Panc1 (cell line): ENCODE measurements at regions not wholly inside any gene's neighbourhood (a gene's known extent, or its start where the extent isn't known, plus 50 kb on each side); places are given as distances from the start of the nearest gene placed in this dataset.

Experiments
- POLR2AphosphoS5 ChIP-seq: IDR thresholded peaks from 2 replicates; pipeline ENCODE4 v1.6.1; 2012; ENCODE audit warnings: mild to moderate bottlenecking, low read depth, low read length, moderate library complexity
- TF ChIP-seq, protein P1 (sequence below): fragments of 450-650 bp; IDR thresholded peaks from 2 replicates; pipeline ENCODE4 v1.5.1; 2017; ENCODE audit warnings: mild to moderate bottlenecking

DNA sequence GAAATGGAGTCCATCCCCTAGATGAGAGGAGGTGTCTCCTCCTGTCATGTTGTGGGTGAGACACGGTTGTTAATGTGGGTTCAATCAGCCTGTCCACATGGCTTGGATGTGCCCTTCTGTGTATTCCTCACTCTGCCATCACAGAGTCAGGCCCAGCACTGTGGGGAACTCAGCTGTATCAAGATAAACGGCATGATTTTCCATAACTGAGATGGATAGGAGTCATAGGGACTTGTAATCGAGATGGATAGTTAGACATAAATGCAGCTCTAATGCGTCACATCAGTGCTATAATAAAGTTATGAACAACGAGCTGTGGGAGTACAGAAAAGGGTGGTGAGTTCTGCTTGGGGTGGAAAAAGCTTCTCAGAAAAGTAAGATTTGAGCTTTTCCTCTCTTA lies 152.9 kb downstream of the RWDD3 start:
- TF ChIP-seq, protein P1, sequence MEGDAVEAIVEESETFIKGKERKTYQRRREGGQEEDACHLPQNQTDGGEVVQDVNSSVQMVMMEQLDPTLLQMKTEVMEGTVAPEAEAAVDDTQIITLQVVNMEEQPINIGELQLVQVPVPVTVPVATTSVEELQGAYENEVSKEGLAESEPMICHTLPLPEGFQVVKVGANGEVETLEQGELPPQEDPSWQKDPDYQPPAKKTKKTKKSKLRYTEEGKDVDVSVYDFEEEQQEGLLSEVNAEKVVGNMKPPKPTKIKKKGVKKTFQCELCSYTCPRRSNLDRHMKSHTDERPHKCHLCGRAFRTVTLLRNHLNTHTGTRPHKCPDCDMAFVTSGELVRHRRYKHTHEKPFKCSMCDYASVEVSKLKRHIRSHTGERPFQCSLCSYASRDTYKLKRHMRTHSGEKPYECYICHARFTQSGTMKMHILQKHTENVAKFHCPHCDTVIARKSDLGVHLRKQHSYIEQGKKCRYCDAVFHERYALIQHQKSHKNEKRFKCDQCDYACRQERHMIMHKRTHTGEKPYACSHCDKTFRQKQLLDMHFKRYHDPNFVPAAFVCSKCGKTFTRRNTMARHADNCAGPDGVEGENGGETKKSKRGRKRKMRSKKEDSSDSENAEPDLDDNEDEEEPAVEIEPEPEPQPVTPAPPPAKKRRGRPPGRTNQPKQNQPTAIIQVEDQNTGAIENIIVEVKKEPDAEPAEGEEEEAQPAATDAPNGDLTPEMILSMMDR = no peak
- no peak for TF ChIP-seq POLR2AphosphoS5
